ENCODE measurements at regions not wholly inside any gene's neighbourhood (a gene's known extent, or its start where the extent isn't known, plus 50 kb on each side); places are given as distances from the start of the nearest gene placed in this dataset.

DNA sequence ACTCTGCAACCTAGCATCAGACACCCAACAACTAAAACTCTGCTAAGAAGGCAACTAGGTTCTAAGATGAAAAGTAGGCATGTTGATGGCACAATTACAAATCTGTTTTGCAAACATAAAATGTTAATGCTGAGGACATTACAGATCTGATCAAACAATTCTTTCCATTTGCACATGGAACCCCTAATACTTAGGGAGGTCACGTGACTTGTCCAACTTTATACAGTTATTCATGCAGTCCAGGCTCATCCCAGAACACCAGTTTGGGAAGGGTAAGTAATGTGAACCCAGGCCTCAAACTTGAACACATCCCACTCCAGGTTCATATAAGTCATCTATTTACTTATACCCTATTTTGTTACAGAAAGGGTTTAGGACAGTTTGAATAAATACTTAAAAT is 247.2 kb downstream of the HACE1 start:
- TF ChIP-seq, protein P1, sequence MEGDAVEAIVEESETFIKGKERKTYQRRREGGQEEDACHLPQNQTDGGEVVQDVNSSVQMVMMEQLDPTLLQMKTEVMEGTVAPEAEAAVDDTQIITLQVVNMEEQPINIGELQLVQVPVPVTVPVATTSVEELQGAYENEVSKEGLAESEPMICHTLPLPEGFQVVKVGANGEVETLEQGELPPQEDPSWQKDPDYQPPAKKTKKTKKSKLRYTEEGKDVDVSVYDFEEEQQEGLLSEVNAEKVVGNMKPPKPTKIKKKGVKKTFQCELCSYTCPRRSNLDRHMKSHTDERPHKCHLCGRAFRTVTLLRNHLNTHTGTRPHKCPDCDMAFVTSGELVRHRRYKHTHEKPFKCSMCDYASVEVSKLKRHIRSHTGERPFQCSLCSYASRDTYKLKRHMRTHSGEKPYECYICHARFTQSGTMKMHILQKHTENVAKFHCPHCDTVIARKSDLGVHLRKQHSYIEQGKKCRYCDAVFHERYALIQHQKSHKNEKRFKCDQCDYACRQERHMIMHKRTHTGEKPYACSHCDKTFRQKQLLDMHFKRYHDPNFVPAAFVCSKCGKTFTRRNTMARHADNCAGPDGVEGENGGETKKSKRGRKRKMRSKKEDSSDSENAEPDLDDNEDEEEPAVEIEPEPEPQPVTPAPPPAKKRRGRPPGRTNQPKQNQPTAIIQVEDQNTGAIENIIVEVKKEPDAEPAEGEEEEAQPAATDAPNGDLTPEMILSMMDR (IDR thresholded peaks at IDR 0.05), result no peak
- no peak for TF ChIP-seq ZFX (IDR thresholded peaks at IDR 0.05; ENCODE audit: borderline replicate concordance)

Measured in 22Rv1 (cell line).